ENCODE measurements at regions not wholly inside any gene's neighbourhood (a gene's known extent, or its start where the extent isn't known, plus 50 kb on each side); places are given as distances from the start of the nearest gene placed in this dataset.

GRCh38 chr6:33967966-33968724, 164.3 kb upstream of the MLN start:
- no peaks in the 10 kb centered on the region for H3K4me1 Mint-ChIP-seq
- ChIA-PET POLR2A (no interaction called here), CTCF (no interaction called here)
- H3K27me3 Mint-ChIP-seq = peaks cover 60% of the 10 kb centered on the region
- H3K9me3 Mint-ChIP-seq = no peaks in the 10 kb centered on the region
- no peak overlapping the region for H3K4me3 Mint-ChIP-seq
- no peak overlapping the region for H3K27ac Mint-ChIP-seq
- H3K36me3 Mint-ChIP-seq (ENCODE audit: low read depth) = no peaks in the 10 kb centered on the region
- no peak for DNase-seq

- Mint-ChIP-seq H3K36me3 (ENCODE audit: low read depth) (no peaks in the 10 kb centered on the region), H3K27ac (no peak overlapping the region), H3K9me3 (no peaks in the 10 kb centered on the region), H3K27me3 (peaks cover 57% of the 10 kb centered on the region), H3K4me3 (no peak overlapping the region), H3K4me1 (no peaks in the 10 kb centered on the region)
- POLR2A ChIA-PET = no interaction called here
- CTCF ChIA-PET = no interaction called here
- no peak for DNase-seq
Observed at GRCh38 chr6:33967265-33967767, 163.5 kb upstream of the MLN start.

GRCh38 chr6:33966536-33966935, 162.7 kb upstream of the MLN start:
- CTCF ChIA-PET = no interaction called here
- H3K4me1 Mint-ChIP-seq = no peaks in the 10 kb centered on the region
- POLR2A ChIA-PET = no interaction called here
- H3K36me3 Mint-ChIP-seq (ENCODE audit: low read depth) = no peaks in the 10 kb centered on the region
- no peak overlapping the region for H3K4me3 Mint-ChIP-seq
- H3K9me3 Mint-ChIP-seq = no peaks in the 10 kb centered on the region
- peaks cover 50% of the 10 kb centered on the region for H3K27me3 Mint-ChIP-seq
- DNase-seq = no peak
- H3K27ac Mint-ChIP-seq = no peak overlapping the region

GRCh38 chr6:33965766-33966165, 162.0 kb upstream of the MLN start:
- Mint-ChIP-seq H3K4me3 (no peak overlapping the region), H3K36me3 (ENCODE audit: low read depth) (no peaks in the 10 kb centered on the region), H3K27ac (no peak overlapping the region), H3K27me3 (peaks cover 45% of the 10 kb centered on the region), H3K4me1 (no peaks in the 10 kb centered on the region), H3K9me3 (no peaks in the 10 kb centered on the region)
- CTCF ChIA-PET = no interaction called here
- POLR2A ChIA-PET = no interaction called here
- DNase-seq = no peak

- ChIA-PET CTCF (no interaction called here), POLR2A (no interaction called here)
- DNase-seq = no peak
- Mint-ChIP-seq H3K4me3 (no peak overlapping the region), H3K9me3 (no peaks in the 10 kb centered on the region), H3K36me3 (ENCODE audit: low read depth) (no peaks in the 10 kb centered on the region), H3K27ac (no peak overlapping the region), H3K27me3 (peaks cover 32% of the 10 kb centered on the region), H3K4me1 (no peaks in the 10 kb centered on the region)
Observed at GRCh38 chr6:33964387-33964786, 160.6 kb upstream of the MLN start.

GRCh38 chr6:33963136-33963750, 159.4 kb upstream of the MLN start:
- H3K27me3 Mint-ChIP-seq = peaks cover 28% of the 10 kb centered on the region
- ChIA-PET CTCF (no interaction called here), POLR2A (no interaction called here)
- H3K4me3 Mint-ChIP-seq = no peak overlapping the region
- H3K4me1 Mint-ChIP-seq = no peaks in the 10 kb centered on the region
- no peak for DNase-seq
- H3K36me3 Mint-ChIP-seq (ENCODE audit: low read depth) = no peaks in the 10 kb centered on the region
- H3K9me3 Mint-ChIP-seq = no peaks in the 10 kb centered on the region
- H3K27ac Mint-ChIP-seq = no peak overlapping the region

- Mint-ChIP-seq H3K4me1 (no peaks in the 10 kb centered on the region), H3K27ac (no peak overlapping the region), H3K27me3 (peaks cover 21% of the 10 kb centered on the region), H3K4me3 (no peak overlapping the region), H3K36me3 (ENCODE audit: low read depth) (no peaks in the 10 kb centered on the region), H3K9me3 (no peaks in the 10 kb centered on the region)
- ChIA-PET CTCF (no interaction called here), POLR2A (no interaction called here)
- no peak for DNase-seq
Observed at GRCh38 chr6:33962246-33963027, 158.6 kb upstream of the MLN start.

GRCh38 chr6:33961691-33962090, 157.9 kb upstream of the MLN start:
- POLR2A ChIA-PET = no interaction called here
- Mint-ChIP-seq H3K9me3 (no peaks in the 10 kb centered on the region), H3K36me3 (ENCODE audit: low read depth) (no peaks in the 10 kb centered on the region), H3K4me3 (no peak overlapping the region), H3K27ac (no peak overlapping the region), H3K27me3 (peaks cover 14% of the 10 kb centered on the region), H3K4me1 (no peaks in the 10 kb centered on the region)
- no peak for DNase-seq
- CTCF ChIA-PET = no interaction called here

GRCh38 chr6:33960345-33961313, 156.8 kb upstream of the MLN start:
- Mint-ChIP-seq H3K36me3 (ENCODE audit: low read depth) (no peaks in the 10 kb centered on the region), H3K4me1 (no peaks in the 10 kb centered on the region), H3K27ac (no peak overlapping the region), H3K4me3 (no peak overlapping the region), H3K27me3 (peaks cover 11% of the 10 kb centered on the region), H3K9me3 (no peaks in the 10 kb centered on the region)
- DNase-seq = no peak
- CTCF ChIA-PET = no interaction called here
- POLR2A ChIA-PET = no interaction called here

GRCh38 chr6:33959661-33960344, 156.0 kb upstream of the MLN start:
- no peak overlapping the region for H3K27ac Mint-ChIP-seq
- no peaks in the 10 kb centered on the region for H3K36me3 Mint-ChIP-seq (ENCODE audit: low read depth)
- no peak overlapping the region for H3K4me3 Mint-ChIP-seq
- POLR2A ChIA-PET = interaction anchor here (0.8 kb wide), 1 partner anchor 12 kb away, joined by 3 read pairs; no protein-coding TSS in a partner anchor
- peaks cover 6% of the 10 kb centered on the region for H3K27me3 Mint-ChIP-seq
- CTCF ChIA-PET = no interaction called here
- DNase-seq = no peak
- no peaks in the 10 kb centered on the region for H3K4me1 Mint-ChIP-seq
- no peaks in the 10 kb centered on the region for H3K9me3 Mint-ChIP-seq

GRCh38 chr6:33959329-33959651, 155.5 kb upstream of the MLN start:
- H3K27ac Mint-ChIP-seq = no peak overlapping the region
- no peaks in the 10 kb centered on the region for H3K36me3 Mint-ChIP-seq (ENCODE audit: low read depth)
- no peak overlapping the region for H3K4me3 Mint-ChIP-seq
- CTCF ChIA-PET = interaction anchor here (1.4 kb wide), 1 partner anchor 11 kb away, joined by 4 read pairs; no protein-coding TSS in a partner anchor
- no peaks in the 10 kb centered on the region for H3K4me1 Mint-ChIP-seq
- no peaks in the 10 kb centered on the region for H3K9me3 Mint-ChIP-seq
- POLR2A ChIA-PET = interaction anchor here (0.8 kb wide), 1 partner anchor 11 kb away, joined by 3 read pairs; no protein-coding TSS in a partner anchor
- peaks cover 3% of the 10 kb centered on the region for H3K27me3 Mint-ChIP-seq
- DNase-seq = no peak

- Mint-ChIP-seq H3K27ac (no peak overlapping the region), H3K4me1 (no peaks in the 10 kb centered on the region)
- POLR2A ChIA-PET = interaction anchor here (0.8 kb wide), 1 partner anchor 11 kb away, joined by 3 read pairs; no protein-coding TSS in a partner anchor
Observed at GRCh38 chr6:33958526-33959328, 154.9 kb upstream of the MLN start.

More at GRCh38 chr6:33958526-33959328, 154.9 kb upstream of the MLN start:
- CTCF ChIA-PET = interaction anchor here (1.4 kb wide), 1 partner anchor 10 kb away, joined by 4 read pairs; no protein-coding TSS in a partner anchor
- DNase-seq = no peak
- Mint-ChIP-seq H3K4me3 (no peak overlapping the region), H3K9me3 (no peaks in the 10 kb centered on the region), H3K36me3 (ENCODE audit: low read depth) (no peaks in the 10 kb centered on the region), H3K27me3 (peaks cover 3% of the 10 kb centered on the region)
